NCI-H345 treated with DMSO at 0.1 percent for 48 hours (cell line): ENCODE measurements at regions not wholly inside any gene's neighbourhood (a gene's known extent, or its start where the extent isn't known, plus 50 kb on each side); places are given as distances from the start of the nearest gene placed in this dataset.
"Not testable (repeated sequence)": the region's sequence is repeated elsewhere in the genome, so short reads cannot be mapped to it uniquely, and the experiment has no call there.

Experiments used
- DNase-seq: peaks from one replicate; lab custom pipeline; 2025; ENCODE audit not compliant: unreplicated experiment; lab: John Stamatoyannopoulos, UW

DNA sequence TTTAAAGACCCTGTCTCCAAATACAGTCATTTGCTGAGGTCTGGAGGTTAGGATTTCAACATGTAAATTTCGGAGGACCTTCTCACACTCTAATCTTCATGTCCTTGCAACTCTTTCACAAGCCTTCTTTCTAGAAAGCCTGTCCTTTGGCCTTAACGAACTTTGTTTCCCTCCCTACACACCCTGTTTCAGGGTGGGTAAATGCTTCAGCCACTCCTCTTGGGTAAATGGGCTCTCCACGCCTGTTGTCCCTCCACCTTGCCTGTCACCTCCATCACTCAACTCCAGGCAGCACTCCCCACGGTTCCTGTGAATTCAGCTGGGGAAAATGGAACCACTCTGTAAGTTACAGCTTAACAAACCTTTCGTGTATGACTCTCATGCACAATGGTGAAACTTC, 84.0 kb upstream of the COG2 start:
- no peak for DNase-seq

GRCh38 chr1:230556453-230556852, 85.8 kb upstream of the COG2 start:
- DNase-seq, result no peak

DNA sequence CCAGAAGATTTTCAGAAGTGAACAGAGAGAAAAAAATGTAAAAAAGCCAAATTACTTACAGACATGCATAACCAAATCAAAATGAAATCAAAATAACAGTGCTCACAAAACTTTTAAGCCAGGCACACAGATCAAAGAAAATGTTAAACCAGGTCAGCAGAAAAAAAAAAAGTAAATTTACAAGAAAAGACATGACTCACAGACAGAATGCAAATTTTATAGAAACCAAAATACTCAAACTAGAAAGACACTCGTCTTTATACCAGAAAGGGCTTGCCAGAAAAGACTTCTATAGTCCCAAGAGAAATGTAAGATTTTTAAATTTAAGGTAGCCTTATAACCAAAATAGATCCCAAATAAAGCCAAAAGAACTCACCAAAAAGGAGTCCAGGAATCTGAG, 86.5 kb upstream of the COG2 start:
- DNase-seq, result no peak

DNA sequence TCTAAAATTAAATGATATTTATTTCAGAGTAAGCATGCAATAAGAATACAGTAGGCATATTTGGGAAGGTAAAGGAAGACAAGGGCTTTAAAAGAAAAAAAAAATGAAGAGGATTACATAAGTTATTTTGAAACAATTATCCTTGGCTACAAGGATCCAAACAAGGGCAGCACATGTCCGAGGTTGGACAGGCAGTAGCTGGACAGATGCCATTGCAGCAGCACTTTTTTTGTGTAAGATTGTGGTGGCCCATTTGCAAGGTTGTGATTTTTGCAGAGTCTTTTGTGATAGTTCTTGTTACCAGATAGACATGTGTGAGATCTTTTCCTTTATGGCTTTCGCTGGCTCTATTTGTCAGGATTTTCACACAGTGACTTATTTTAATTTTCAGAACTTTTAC, 89.4 kb upstream of the COG2 start:
- DNase-seq, result no peak

DNA sequence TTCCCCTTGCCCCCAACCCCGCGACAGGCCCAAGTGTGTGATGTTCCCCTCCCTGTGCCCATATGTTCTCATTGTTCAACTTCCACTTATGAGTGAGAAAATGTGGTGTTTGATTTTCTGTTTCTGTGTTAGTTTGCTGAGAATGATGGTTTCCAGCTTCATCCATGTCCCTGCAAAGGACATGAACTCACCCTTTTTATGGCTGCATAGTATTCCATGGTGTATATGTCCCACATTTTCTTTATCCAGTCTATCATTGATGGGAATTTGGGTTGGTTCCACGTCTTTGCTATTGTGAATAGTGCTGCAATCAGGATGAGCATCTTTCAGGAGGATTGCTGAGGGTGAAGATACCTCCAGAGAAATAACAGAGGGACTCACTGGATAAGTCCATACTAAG, 91.3 kb upstream of the COG2 start:
- not testable (repeated sequence) for DNase-seq

DNA sequence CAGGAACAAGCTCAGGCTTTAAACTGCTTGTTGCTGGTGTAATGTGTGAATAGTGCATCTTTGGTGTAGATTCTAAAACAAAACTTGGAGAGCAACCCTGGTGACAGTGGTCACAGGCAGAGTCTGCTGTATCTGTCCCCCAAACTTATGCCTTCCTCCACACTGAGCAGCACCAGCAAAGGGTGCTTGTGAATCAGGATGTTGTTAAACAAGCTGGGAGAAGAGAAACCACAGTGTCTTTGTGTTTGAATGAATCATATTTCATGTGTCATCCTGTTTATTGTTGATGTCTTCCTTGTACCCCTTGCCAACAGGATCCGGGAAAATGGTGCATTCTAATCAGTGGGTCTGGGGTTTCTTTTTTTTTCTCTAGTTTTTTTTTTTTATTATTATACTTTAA, 91.9 kb upstream of the COG2 start:
- no peak for DNase-seq

- DNase-seq, result no peak
Observed at GRCh38 chr1:230549625-230550024, 92.7 kb upstream of the COG2 start.

GRCh38 chr1:230548997-230549396, 93.3 kb upstream of the COG2 start:
- peak; percentile 79 for DNase-seq

GRCh38 chr1:230548357-230548756, 93.9 kb upstream of the COG2 start:
- DNase-seq, result peak; percentile 78

DNA sequence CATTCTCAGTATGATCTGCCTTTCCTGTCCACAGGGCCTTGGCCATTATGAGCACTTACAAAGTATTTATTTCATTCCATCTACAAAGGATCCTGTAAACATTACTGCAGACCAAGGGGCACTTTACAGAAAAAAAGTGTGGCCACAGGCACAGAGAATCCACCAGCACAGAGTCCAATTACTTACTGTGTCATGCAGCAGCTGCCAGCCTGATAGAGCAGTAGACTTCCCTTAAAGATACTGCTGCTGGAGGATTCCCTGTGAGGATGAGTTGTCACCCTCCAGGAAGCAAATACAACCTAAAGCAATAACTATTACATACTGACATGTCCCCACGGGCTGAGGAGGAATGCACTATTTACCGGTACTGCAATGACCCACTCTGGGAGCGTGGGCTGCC, 97.1 kb upstream of the COG2 start:
- no peak for DNase-seq

DNA sequence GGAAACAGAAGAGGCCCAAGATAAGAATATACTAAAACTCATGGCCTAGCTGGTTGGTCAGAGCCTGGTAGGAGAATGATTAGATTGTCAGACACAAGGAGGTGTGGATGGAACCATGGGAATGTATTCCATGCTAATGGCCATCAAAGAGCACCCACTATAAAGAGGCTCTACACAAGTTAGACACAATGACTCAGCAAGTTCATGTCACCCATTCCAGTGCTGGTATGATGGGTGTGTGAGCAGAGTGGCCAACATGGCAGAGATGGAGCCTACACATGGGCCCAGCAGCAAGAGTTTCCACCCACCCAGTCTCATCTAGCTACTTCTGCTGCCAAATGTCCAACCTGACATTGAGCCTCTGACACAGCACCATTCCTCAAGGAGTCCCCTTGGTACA, 97.5 kb upstream of the COG2 start:
- DNase-seq, result no peak

- no peak for DNase-seq
Observed at GRCh38 chr1:230543085-230543484, 99.2 kb upstream of the COG2 start.

DNA sequence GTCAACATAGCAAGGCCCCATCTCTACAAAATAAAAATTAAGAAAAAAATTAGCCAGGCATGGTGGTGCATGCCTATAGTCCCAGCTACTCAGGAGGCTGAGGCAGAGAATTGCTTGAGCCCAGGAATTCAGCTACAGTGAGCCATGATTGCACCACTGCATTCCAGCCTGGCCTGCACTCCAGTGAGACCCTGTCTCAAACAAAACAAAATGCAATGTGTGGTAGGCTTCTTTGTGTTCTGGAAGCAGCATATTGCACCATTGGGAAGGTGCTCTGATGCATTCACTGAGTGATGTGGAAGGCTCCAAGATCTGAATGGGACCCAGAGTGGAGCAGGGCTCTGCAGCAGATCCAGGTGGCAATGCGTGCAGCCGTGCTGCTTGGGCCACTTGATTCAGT, 99.6 kb upstream of the COG2 start:
- DNase-seq, result no peak

DNA sequence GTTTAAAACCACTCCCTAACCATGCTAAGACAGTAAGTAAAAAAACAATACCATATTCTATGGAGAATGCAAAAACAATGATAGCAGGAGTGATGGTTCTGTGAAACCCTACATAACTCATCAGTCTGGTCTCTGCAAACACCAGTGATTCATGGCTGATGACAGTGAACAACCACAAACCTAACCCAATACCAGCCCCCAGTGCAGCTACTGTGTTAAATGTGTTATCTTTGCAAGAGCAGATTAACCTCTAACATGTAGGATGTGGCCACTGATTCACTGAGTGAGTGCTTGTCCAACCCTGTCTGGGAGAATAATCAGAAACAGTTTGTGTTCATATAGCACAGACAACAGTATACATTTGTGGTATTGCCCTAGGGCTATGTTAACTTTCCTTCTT, 100.2 kb upstream of the COG2 start:
- no peak for DNase-seq

- DNase-seq, result no peak
Observed at GRCh38 chr1:230541306-230541705, 101.0 kb upstream of the COG2 start.

DNA sequence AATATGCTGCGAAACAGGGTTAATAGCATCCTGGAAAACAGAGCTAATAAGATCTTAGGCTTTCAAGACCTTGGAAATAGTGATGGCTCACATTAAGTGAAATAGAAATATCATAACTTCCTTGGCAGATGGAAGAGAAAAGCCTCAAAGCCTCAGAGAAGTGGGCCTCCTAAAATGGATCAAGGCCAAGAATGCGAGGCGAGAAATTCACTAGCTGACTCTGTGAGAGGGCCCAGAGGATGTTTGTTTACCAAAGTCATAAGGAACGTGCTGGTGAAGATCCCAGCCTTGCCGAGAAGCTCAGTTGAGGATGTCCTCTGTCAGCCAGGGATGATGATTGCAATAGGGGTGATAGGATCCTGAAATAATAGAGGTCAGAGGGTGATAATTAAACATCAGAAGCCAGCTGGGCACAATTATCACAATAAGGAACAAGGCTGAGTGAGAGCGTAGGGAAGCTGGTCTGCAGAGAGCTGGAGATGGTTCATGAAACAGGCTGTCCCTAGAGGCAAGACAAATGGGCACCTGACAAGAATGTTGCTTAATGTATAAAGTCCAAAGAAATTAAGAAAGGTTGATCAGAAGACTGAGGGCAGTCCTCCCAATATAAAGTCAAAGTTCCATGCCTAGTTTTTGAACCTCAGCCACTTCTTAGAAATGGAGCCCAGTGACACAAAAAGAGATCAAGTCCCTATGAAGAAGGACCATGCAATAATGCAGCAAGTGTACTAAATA, 101.7 kb upstream of the COG2 start:
- no peak for DNase-seq

GRCh38 chr1:230537456-230537855, 104.8 kb upstream of the COG2 start:
- no peak for DNase-seq

- no peak for DNase-seq
Observed at GRCh38 chr1:230536641-230537155, 105.6 kb upstream of the COG2 start.

DNA sequence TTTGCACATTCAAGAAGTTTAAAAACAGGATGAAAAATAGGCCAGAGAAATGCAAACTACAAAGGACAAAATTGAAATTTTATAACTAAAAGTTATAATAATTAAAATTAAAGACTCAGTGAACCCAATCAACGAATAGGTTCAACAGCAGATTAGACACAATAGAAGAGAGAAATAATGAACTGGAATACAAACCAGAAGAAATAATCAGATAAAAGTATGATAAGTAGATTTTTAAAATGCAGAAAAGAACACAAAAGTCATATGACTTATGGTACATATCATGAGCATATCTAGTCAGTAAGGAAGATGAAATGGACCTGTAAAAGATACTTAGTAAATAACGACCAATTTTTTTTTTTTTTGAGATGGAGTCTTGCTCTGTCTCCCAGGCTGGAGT, 108.1 kb upstream of the COG2 start:
- no peak for DNase-seq

DNA sequence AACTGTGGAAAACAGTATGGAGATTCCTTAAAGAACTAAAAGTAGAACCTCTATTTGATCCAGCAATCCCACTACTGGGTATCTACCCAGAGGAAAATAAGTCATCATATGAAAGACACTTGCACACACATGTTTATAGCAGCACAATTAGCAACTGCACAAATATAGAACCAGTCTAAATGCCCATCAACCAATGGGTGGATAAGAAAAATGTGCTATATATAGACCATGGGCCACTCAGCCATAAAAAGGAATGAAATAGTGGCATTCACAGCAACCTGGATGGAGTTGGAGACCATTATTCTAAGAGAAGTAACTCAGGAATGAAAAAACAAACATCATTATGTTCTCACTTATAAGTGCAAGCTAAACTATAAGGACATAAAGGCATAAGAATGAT, 105.0 kb upstream of the PGBD5 start:
- no peak for DNase-seq

DNA sequence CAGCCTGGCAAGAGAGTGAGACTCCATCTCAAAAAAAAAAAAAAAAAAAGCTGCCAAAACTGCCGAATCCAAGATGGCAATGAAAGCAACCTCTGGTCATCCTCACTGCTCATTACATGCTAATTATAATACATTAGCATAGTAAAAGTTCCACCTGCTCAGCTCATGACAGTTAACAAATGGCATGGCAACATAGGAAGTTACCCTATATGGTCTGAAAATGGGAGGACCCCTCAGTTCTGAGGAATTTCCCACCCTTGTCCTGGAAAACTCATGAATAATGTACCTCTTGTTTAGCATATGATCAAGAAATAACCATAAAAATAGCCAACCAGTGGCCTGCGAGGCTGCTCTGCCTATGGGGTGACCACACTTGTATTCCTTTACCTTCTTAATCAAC, 93.1 kb upstream of the PGBD5 start:
- DNase-seq, result no peak

- peak; percentile 36 for DNase-seq
Observed at GRCh38 chr1:230518511-230518910, 92.4 kb upstream of the PGBD5 start.

- peak; percentile 82 for DNase-seq
Observed at GRCh38 chr1:230517786-230518185, 91.7 kb upstream of the PGBD5 start.
